ENCODE measurements at regions not wholly inside any gene's neighbourhood (a gene's known extent, or its start where the extent isn't known, plus 50 kb on each side); places are given as distances from the start of the nearest gene placed in this dataset.

DNA sequence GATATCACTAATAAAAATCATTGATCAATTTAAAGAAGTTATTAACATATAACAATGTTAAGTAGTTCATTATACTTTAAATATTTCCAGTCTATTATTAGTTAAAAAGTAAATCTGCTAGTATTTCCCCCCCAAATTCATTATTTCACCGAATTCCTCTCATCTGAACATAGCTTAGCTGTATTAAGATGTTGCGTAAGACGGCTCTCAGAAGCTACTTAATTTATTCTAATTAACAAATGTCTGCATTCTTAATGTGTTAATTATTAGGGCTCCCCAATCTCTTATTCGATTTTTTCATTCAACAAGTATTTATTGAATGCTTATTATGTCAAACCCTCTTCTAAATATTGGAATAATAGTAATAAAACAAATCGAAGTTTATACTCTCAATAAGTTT lies 290.7 kb downstream of the TRIML1 start:
- Histone ChIP-seq H3K4me3 (no peak overlapping the region), H3K27me3 (no peaks in the 10 kb centered on the region), H3K4me1 (no peaks in the 10 kb centered on the region), H3K36me3 (no peaks in the 10 kb centered on the region), H3K27ac (no peak overlapping the region), H3K9me3 (peaks cover 0 to 6% of the 10 kb centered on the region in 2 donors)
- TF ChIP-seq POLR2AphosphoS5 (IDR thresholded peaks at IDR 0.05) = no peak
- no peak for TF ChIP-seq POLR2A (IDR thresholded peaks at IDR 0.05)
- TF ChIP-seq, protein P1, sequence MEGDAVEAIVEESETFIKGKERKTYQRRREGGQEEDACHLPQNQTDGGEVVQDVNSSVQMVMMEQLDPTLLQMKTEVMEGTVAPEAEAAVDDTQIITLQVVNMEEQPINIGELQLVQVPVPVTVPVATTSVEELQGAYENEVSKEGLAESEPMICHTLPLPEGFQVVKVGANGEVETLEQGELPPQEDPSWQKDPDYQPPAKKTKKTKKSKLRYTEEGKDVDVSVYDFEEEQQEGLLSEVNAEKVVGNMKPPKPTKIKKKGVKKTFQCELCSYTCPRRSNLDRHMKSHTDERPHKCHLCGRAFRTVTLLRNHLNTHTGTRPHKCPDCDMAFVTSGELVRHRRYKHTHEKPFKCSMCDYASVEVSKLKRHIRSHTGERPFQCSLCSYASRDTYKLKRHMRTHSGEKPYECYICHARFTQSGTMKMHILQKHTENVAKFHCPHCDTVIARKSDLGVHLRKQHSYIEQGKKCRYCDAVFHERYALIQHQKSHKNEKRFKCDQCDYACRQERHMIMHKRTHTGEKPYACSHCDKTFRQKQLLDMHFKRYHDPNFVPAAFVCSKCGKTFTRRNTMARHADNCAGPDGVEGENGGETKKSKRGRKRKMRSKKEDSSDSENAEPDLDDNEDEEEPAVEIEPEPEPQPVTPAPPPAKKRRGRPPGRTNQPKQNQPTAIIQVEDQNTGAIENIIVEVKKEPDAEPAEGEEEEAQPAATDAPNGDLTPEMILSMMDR (IDR thresholded peaks at IDR 0.05) = no peak
- no peak for DNase-seq (ENCODE audit: low spot score in 2 of 2)
- intact Hi-C loops (cut with DNase I; ENCODE audit: low total_unique reads) = no loop called here

DNA sequence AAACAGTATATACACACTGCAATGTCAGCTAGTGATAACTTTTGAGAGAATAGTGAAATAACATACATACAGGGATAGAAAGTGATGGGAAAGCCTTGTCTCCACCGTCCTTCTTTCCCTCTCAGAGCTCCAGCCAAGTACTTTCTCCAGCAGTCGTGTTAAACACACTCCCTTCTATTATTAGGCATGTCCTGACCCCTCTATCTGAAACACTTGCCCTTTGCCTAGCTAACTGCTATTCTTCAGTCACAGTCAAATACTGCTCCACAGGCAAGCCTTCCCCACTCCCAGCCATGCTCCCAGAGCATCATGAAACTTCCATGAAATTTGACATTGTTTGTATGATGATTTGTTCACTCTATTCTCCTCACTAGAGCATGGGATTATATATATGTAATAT lies 291.1 kb downstream of the TRIML1 start:
- intact Hi-C loops (cut with DNase I; ENCODE audit: low total_unique reads) = no loop called here
- H3K9me3 ChIP-seq = peaks cover 0 to 4% of the 10 kb centered on the region in 2 donors
- TF ChIP-seq POLR2AphosphoS5 (IDR thresholded peaks at IDR 0.05) = no peak
- TF ChIP-seq POLR2A (IDR thresholded peaks at IDR 0.05) = no peak
- TF ChIP-seq, protein P1 (IDR thresholded peaks at IDR 0.05) = no peak
- H3K4me1 ChIP-seq = no peaks in the 10 kb centered on the region
- H3K27ac ChIP-seq = no peak overlapping the region
- no peaks in the 10 kb centered on the region for H3K27me3 ChIP-seq
- no peak for DNase-seq (ENCODE audit: low spot score in 2 of 2)
- no peak overlapping the region for H3K4me3 ChIP-seq
- no peaks in the 10 kb centered on the region for H3K36me3 ChIP-seq

DNA sequence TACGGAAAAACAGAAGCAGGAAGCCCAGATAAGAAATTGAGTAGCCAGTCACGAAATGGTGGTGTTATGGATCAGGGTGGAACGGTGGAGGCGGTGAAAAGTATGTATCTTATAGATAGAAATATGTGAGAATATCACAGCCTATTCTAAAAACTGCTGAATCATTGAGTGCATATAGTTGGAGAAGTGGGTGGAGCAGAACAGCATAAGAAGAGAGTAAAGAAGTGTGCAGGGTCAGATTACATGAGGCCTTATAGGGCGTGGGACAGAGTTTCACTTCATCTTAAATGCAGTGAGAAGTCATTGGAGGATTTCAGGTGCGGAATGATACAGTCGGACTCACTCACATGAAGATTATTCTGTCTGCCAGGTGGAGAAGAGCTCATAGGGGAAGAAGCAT lies 293.1 kb downstream of the TRIML1 start:
- no peak for TF ChIP-seq POLR2AphosphoS5 (IDR thresholded peaks at IDR 0.05)
- TF ChIP-seq, protein P1 (IDR thresholded peaks at IDR 0.05) = no peak
- TF ChIP-seq POLR2A (IDR thresholded peaks at IDR 0.05) = no peak
- H3K9me3 ChIP-seq = no peaks in the 10 kb centered on the region
- intact Hi-C loops (cut with DNase I; ENCODE audit: low total_unique reads) = no loop called here

GRCh38 chr4:188433741-188434315 lies 294.6 kb downstream of the TRIML1 start:
- H3K36me3 ChIP-seq = no peaks in the 10 kb centered on the region
- no peak overlapping the region for H3K4me3 ChIP-seq
- no peaks in the 10 kb centered on the region for H3K27me3 ChIP-seq
- no peak overlapping the region for H3K27ac ChIP-seq
- intact Hi-C loops (cut with DNase I; ENCODE audit: low total_unique reads) = no loop called here
- DNase-seq (ENCODE audit: low spot score in 2 of 2) = no peak
- H3K9me3 ChIP-seq = no peaks in the 10 kb centered on the region
- no peaks in the 10 kb centered on the region for H3K4me1 ChIP-seq
- TF ChIP-seq, protein P1 (IDR thresholded peaks at IDR 0.05) = no peak
- TF ChIP-seq POLR2AphosphoS5 (IDR thresholded peaks at IDR 0.05) (no peak), POLR2A (IDR thresholded peaks at IDR 0.05) (no peak)

More for the DNA sequence above, 293.1 kb downstream of the TRIML1 start:
- H3K27ac ChIP-seq = no peak overlapping the region
- no peak overlapping the region for H3K4me3 ChIP-seq
- no peaks in the 10 kb centered on the region for H3K4me1 ChIP-seq
- H3K27me3 ChIP-seq = no peaks in the 10 kb centered on the region
- no peaks in the 10 kb centered on the region for H3K36me3 ChIP-seq
- DNase-seq (ENCODE audit: low spot score in 2 of 2) = no peak

GRCh38 chr4:188434643-188435042 lies 295.4 kb downstream of the TRIML1 start:
- Histone ChIP-seq H3K4me1 (no peaks in the 10 kb centered on the region), H3K27me3 (no peaks in the 10 kb centered on the region), H3K36me3 (no peaks in the 10 kb centered on the region), H3K4me3 (no peak overlapping the region), H3K9me3 (no peaks in the 10 kb centered on the region), H3K27ac (no peak overlapping the region)
- intact Hi-C loops (cut with DNase I; ENCODE audit: low total_unique reads) = no loop called here
- TF ChIP-seq, protein P1 (IDR thresholded peaks at IDR 0.05) = no peak
- TF ChIP-seq POLR2AphosphoS5 (IDR thresholded peaks at IDR 0.05) (no peak), POLR2A (IDR thresholded peaks at IDR 0.05) (no peak)
- DNase-seq (ENCODE audit: low spot score in 2 of 2) = no peak
